ENCODE measurements at regions not wholly inside any gene's neighbourhood (a gene's known extent, or its start where the extent isn't known, plus 50 kb on each side); places are given as distances from the start of the nearest gene placed in this dataset.
"Not testable (repeated sequence)": the region's sequence is repeated elsewhere in the genome, so short reads cannot be mapped to it uniquely, and the experiment has no call there.

DNA sequence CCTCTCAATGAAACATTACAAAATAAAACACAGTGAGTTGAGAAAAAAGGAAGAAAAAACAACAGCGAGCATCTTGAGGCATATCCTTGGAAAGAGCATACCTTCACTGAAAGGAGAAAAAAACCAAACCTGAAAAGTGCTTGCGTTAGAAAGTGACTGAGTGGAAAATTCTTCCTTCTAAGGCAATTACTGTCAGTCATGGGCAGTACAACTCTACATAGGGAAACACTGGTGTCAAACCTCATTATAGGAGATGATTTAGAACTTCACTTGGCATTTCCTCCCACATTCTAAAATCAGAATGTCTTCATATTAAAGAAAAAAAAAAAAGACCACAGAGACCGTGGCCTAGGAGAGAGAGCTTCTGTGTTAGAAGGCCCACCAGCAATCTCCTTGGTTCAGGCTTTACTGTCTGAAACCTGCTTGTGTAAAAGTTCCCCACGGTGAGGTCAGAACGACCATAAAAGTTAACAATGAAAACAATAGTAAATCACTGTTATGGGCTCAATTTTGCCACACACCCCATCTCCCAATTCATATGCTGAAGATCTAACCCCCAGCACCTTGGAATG, 91.1 kb upstream of the CRY1 start:
- H3K4me1 Mint-ChIP-seq (ENCODE audit: low read depth) = no peaks in the 10 kb centered on the region
- H3K4me3 Mint-ChIP-seq (ENCODE audit: low read depth) = no peak overlapping the region
- H3K9me3 Mint-ChIP-seq = no peaks in the 10 kb centered on the region
- no peak for DNase-seq (ENCODE audit: low spot score)
- no peak overlapping the region for H3K27ac Mint-ChIP-seq
- peaks cover 18% of the 10 kb centered on the region for H3K27me3 Mint-ChIP-seq (ENCODE audit: low read depth)
- H3K36me3 Mint-ChIP-seq (ENCODE audit: low read depth) = no peaks in the 10 kb centered on the region
- intact Hi-C loops (cut with micrococcal nuclease) = no loop called here

DNA sequence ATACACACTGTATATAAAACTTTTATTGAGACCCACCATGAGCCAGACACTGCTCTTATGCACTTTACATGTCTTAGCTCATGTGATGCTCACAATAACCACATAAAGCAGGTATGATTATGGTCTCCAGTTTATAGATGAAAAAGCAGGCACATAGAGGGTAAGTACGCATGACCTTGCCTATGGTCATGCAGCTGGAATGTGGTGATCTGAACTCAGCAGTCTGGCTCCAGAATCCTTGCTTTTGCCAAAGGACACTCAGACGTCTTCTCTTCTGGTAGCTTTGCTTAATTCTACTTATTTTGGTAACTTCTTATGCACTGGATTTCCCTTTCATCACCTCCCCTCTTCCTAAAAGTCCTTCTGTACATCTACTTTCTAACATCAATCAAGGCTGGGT, 103.3 kb upstream of the CRY1 start:
- intact Hi-C loops (cut with micrococcal nuclease) = no loop called here
- no peak for DNase-seq (ENCODE audit: low spot score)
- Mint-ChIP-seq H3K36me3 (ENCODE audit: low read depth) (no peaks in the 10 kb centered on the region), H3K27ac (no peak overlapping the region), H3K4me1 (ENCODE audit: low read depth) (peaks cover 3% of the 10 kb centered on the region), H3K9me3 (no peaks in the 10 kb centered on the region), H3K27me3 (ENCODE audit: low read depth) (peaks cover 13% of the 10 kb centered on the region), H3K4me3 (ENCODE audit: low read depth) (no peak overlapping the region)

DNA sequence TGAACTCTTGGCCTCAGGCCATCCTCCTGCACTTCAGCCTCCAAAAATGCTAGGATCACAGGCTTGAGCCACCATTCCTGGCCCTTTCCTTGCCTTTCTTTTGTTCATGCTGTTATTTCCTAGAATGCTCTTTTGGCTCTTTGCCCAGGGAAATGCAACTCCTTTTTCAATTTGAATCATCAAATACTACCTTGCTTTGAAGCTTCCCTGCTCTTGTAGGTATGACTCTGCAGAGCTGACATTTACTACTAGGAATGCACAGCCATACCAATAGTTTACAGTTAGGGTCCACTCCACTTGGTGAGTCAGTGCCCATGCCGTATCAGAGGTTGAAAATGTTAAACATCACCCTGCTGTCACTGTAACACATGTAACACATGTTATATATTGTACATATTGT, 107.0 kb upstream of the CRY1 start:
- no peaks in the 10 kb centered on the region for H3K9me3 Mint-ChIP-seq
- no peak overlapping the region for H3K27ac Mint-ChIP-seq
- peaks cover 10% of the 10 kb centered on the region for H3K27me3 Mint-ChIP-seq (ENCODE audit: low read depth)
- no peaks in the 10 kb centered on the region for H3K36me3 Mint-ChIP-seq (ENCODE audit: low read depth)
- DNase-seq (ENCODE audit: low spot score) = no peak
- no peak overlapping the region for H3K4me3 Mint-ChIP-seq (ENCODE audit: low read depth)
- intact Hi-C loops (cut with micrococcal nuclease) = no loop called here
- peaks cover 3% of the 10 kb centered on the region for H3K4me1 Mint-ChIP-seq (ENCODE audit: low read depth)

DNA sequence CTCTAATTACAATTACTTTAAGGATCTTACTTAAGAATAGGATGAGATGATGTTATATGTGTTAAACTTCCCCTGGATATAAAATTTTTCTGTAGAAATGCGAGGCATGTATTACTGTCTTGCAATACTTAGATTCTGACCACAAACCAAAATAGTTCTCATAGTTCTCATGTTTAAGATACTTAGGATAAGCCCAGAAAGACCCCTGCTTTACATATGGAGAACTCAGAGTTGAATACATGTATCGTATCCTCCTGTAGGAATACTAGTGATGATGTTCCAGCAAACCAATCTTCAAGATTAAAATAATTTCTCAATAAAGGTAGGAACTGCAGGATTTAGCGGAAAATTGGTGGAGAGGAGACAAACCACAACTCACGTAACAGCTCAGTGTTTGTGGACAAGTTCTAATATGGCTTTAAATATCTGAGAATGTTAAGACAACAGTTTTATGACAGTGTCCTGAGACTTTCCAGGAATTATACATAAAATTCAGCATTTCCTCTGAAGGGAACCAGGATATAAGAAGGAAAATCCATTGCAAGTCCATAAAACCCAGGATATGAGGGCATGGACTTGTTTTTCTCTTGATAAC, 114.7 kb upstream of the CRY1 start:
- no peaks in the 10 kb centered on the region for H3K36me3 Mint-ChIP-seq (ENCODE audit: low read depth)
- peaks cover 13% of the 10 kb centered on the region for H3K27me3 Mint-ChIP-seq (ENCODE audit: low read depth)
- H3K4me1 Mint-ChIP-seq (ENCODE audit: low read depth) = no peaks in the 10 kb centered on the region

DNA sequence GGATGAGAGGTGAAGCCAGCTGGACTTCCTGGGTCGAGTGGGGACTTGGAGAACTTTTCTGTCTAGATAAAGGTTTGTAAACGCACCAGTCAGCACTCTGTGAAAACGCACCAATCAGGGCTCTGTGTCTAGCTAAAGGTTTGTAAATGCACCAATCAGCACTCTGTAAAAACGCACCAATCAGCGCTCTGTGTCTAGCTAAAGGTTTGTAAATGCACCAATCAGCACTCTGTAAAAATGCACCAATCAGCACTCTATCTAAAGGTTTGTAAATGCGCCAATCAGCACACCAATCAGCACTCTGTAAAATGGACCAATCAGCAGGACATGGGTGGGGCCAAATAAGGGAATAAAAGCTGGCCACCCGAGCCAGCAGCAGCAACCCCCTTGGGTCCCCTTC, 116.4 kb upstream of the CRY1 start:
- DNase-seq (ENCODE audit: low spot score); H3K9me3 Mint-ChIP-seq; H3K4me1 Mint-ChIP-seq (ENCODE audit: low read depth); H3K27ac Mint-ChIP-seq; intact Hi-C loops (cut with micrococcal nuclease); H3K4me3 Mint-ChIP-seq (ENCODE audit: low read depth); H3K36me3 Mint-ChIP-seq (ENCODE audit: low read depth): not testable (repeated sequence)
- H3K27me3 Mint-ChIP-seq (ENCODE audit: low read depth) = peaks cover 13% of the 10 kb centered on the region

More for the DNA sequence above, 114.7 kb upstream of the CRY1 start:
- no peak for DNase-seq (ENCODE audit: low spot score)
- Mint-ChIP-seq H3K27ac (no peak overlapping the region), H3K9me3 (no peaks in the 10 kb centered on the region), H3K4me3 (ENCODE audit: low read depth) (no peak overlapping the region)
- intact Hi-C loops (cut with micrococcal nuclease) = no loop called here

DNA sequence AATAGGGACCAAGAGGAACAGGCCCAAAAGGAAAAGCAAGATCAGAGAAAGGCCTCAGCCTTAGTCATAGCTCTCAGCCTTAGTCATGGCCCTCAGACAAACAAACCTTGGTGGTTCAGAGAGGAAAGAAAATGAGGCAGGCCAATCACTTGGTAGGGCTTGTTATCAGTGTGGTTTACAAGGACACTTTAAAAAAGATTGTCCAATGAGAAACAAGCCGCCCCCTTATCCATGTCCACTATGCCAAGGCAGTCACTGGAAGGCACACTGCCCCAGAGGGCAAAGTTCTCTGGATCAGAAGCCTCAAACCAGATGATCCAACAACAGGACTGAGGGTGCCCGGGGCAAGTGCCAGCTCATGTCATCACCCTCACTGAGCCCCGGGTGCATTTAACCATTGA, 121.0 kb upstream of the CRY1 start:
- H3K4me3 Mint-ChIP-seq (ENCODE audit: low read depth); H3K27ac Mint-ChIP-seq; H3K36me3 Mint-ChIP-seq (ENCODE audit: low read depth); H3K4me1 Mint-ChIP-seq (ENCODE audit: low read depth); intact Hi-C loops (cut with micrococcal nuclease); DNase-seq (ENCODE audit: low spot score); H3K9me3 Mint-ChIP-seq; H3K27me3 Mint-ChIP-seq (ENCODE audit: low read depth): not testable (repeated sequence)

DNA sequence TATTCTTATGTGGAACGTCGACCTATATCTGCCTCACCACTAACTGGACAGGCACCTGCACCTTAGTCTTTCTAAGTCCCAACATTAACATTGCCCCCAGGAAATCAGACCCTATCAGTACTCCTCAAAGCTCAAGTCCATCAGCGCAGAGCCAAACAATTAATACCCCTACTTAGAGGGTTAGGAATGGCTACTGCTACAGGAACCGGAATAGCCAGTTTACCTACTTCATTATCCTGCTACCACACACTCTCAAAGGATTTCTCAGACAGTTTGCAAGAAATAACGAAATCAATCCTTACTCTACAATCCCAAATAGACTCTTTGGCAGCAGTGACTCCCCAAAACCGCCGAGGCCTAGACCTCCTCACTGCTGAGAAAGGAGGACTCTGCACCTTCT, 123.1 kb upstream of the CRY1 start:
- DNase-seq (ENCODE audit: low spot score); intact Hi-C loops (cut with micrococcal nuclease); H3K27me3 Mint-ChIP-seq (ENCODE audit: low read depth); H3K4me1 Mint-ChIP-seq (ENCODE audit: low read depth); H3K9me3 Mint-ChIP-seq; H3K36me3 Mint-ChIP-seq (ENCODE audit: low read depth); H3K4me3 Mint-ChIP-seq (ENCODE audit: low read depth); H3K27ac Mint-ChIP-seq: not testable (repeated sequence)

DNA sequence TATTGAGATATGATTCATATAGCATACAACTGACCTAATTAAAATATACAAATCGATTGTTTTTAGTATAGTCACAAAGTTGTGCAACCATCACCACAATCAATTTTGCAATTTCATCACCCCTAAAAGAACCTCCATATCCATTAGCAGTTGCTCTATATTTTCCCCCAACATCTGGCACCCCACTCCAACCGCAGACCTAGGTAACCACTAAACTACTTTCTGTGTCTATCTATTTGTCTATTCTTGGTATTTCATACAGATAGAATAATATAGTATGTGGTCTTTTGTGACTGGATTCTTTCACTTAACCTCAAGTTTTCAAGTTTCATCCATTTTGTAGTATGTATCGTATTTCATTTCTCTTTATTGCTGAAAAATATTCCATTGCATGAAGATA, 126.0 kb upstream of the CRY1 start:
- H3K27me3 Mint-ChIP-seq (ENCODE audit: low read depth) = peaks cover 27% of the 10 kb centered on the region
- peaks cover 3% of the 10 kb centered on the region for H3K4me1 Mint-ChIP-seq (ENCODE audit: low read depth)
- H3K36me3 Mint-ChIP-seq (ENCODE audit: low read depth) = no peaks in the 10 kb centered on the region
- H3K9me3 Mint-ChIP-seq = no peaks in the 10 kb centered on the region
- no peak for DNase-seq (ENCODE audit: low spot score)
- intact Hi-C loops (cut with micrococcal nuclease) = no loop called here
- H3K4me3 Mint-ChIP-seq (ENCODE audit: low read depth) = no peak overlapping the region
- no peak overlapping the region for H3K27ac Mint-ChIP-seq

DNA sequence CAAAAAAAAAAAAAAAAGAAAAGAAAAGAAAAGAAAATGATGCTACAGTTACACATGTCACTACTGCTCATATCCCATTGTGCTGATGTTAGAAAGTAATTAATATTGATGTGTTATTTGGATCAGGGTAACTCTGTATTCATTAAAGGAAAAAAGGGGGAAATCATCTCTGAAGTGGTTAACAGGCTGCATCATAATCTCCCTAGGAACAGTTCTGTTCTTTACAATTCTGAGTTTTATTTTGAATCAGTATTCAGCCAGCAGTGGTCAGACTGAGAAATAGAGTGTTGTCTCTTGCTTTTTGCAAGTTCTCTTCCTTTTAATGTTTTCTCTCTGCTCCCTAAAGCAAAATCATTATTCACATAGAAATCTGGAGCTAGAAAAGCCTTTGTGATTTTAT, 128.6 kb upstream of the CRY1 start:
- Mint-ChIP-seq H3K36me3 (ENCODE audit: low read depth) (no peaks in the 10 kb centered on the region), H3K9me3 (no peaks in the 10 kb centered on the region), H3K4me3 (ENCODE audit: low read depth) (no peak overlapping the region), H3K27ac (no peak overlapping the region), H3K4me1 (ENCODE audit: low read depth) (peaks cover 3% of the 10 kb centered on the region), H3K27me3 (ENCODE audit: low read depth) (peaks cover 32% of the 10 kb centered on the region)
- intact Hi-C loops (cut with micrococcal nuclease) = no loop called here
- no peak for DNase-seq (ENCODE audit: low spot score)

DNA sequence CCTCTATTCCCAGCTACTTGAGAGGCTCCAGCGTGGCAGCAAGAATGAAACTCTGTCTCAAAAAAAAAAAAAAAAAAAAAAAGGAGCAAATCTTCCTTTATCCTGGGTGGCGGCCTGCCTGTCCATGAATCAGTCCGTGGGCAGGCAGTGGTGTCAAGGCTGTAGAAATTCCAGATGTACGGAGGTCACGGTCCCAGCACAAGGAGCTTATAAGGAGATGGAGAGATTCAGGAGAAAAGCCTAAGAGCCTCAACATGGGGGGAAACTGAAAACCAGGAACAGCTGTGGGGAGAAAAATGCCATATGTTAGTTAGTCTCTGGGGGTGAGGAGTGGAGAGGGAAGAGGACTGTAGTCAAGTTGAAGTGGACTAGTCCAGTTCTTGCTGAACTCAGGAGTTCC, 130.5 kb upstream of the CRY1 start:
- Mint-ChIP-seq H3K27me3 (ENCODE audit: low read depth) (peaks cover 39% of the 10 kb centered on the region), H3K4me1 (ENCODE audit: low read depth) (peaks cover 3% of the 10 kb centered on the region), H3K36me3 (ENCODE audit: low read depth) (no peaks in the 10 kb centered on the region), H3K9me3 (no peaks in the 10 kb centered on the region), H3K27ac (no peak overlapping the region), H3K4me3 (ENCODE audit: low read depth) (no peak overlapping the region)
- intact Hi-C loops (cut with micrococcal nuclease) = no loop called here
- DNase-seq (ENCODE audit: low spot score) = no peak

DNA sequence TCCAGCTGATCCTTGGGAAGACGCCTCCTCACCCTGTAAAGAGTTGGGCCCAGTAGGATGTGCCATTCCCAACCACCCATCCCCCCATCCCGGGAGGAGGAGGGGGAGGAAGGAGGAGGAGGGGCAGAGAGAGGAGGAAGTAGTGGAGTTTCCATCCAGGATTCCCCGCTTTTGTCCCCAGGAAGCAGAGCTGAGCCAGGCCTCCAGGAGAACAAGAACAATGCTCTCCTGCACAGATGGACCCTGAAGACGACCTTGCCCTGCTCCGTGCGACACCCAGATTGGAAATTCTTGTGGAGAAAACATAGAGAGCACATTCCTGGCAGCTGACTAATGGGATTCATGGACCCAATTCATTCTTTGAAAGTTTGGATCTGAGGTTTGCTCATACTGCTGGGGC, 132.3 kb upstream of the CRY1 start:
- Mint-ChIP-seq H3K36me3 (ENCODE audit: low read depth) (no peaks in the 10 kb centered on the region), H3K27me3 (ENCODE audit: low read depth) (peaks cover 43% of the 10 kb centered on the region), H3K4me3 (ENCODE audit: low read depth) (no peak overlapping the region), H3K4me1 (ENCODE audit: low read depth) (peaks cover 3% of the 10 kb centered on the region), H3K27ac (no peak overlapping the region), H3K9me3 (no peaks in the 10 kb centered on the region)
- intact Hi-C loops (cut with micrococcal nuclease) = no loop called here
- DNase-seq (ENCODE audit: low spot score) = no peak

DNA sequence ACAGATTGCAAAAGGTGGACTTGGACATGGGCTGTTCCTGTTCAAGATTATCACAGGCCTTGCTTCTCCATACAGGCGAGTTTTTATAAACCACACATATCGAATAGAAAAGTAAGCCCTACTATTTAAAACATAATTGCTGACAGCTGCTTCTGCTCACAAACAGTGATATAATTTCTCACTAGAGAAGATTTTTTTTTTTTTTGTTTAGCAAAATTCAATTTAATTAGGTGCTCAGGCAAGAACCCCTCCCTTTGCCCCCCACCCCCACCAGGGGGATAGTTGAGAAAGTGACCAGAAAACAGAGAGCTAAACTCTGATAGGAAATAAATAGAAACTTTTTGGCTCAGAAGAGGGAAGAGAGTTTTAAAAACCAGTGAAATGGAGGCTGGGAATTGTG, 132.8 kb upstream of the CRY1 start:
- intact Hi-C loops (cut with micrococcal nuclease) = no loop called here
- no peaks in the 10 kb centered on the region for H3K36me3 Mint-ChIP-seq (ENCODE audit: low read depth)
- no peaks in the 10 kb centered on the region for H3K9me3 Mint-ChIP-seq
- H3K4me3 Mint-ChIP-seq (ENCODE audit: low read depth) = no peak overlapping the region
- peaks cover 3% of the 10 kb centered on the region for H3K4me1 Mint-ChIP-seq (ENCODE audit: low read depth)
- peaks cover 40% of the 10 kb centered on the region for H3K27me3 Mint-ChIP-seq (ENCODE audit: low read depth)
- H3K27ac Mint-ChIP-seq = no peak overlapping the region
- no peak for DNase-seq (ENCODE audit: low spot score)

DNA sequence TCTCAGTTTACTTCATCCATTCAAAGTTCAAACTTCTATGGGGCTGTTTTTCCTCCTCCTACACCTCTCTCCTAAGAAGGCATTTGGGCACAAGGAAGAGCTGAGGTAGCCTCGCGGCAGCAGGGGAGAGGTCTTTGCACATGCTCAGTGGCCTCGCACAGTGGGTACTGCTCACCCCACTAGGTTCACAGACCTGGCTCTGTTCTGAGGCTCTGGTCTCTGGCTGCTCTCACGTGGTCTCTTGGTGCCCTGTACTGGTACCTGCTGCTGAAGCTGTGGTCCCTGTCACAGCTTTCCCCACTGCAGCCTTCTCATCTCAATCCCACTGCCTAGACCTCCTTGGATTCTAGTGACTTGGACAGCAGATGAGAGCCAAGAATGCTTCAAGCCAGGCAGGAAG, 134.7 kb upstream of the CRY1 start:
- DNase-seq (ENCODE audit: low spot score) = no peak
- intact Hi-C loops (cut with micrococcal nuclease) = no loop called here
- H3K27ac Mint-ChIP-seq = no peak overlapping the region
- H3K36me3 Mint-ChIP-seq (ENCODE audit: low read depth) = no peaks in the 10 kb centered on the region
- H3K9me3 Mint-ChIP-seq = no peaks in the 10 kb centered on the region
- peaks cover 28% of the 10 kb centered on the region for H3K27me3 Mint-ChIP-seq (ENCODE audit: low read depth)
- no peak overlapping the region for H3K4me3 Mint-ChIP-seq (ENCODE audit: low read depth)
- H3K4me1 Mint-ChIP-seq (ENCODE audit: low read depth) = no peaks in the 10 kb centered on the region

DNA sequence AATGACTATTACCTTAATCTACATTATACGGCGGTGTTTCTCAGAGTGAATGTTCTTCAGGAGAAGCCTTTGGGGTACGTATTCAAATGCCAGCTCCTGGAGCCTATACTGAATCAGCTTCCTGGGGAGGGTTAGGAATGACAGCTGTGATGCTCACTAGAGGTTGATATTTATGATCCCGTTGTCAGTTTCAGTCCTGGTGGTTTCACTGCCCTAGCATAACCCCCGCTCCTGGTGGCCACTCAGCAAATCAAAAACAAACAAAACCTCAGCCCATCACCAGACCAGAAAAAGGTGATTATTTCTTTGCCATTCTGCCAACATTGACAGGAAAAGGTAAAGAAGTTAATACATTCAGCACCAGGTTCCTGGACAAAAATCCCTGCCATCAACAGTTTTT, 136.5 kb upstream of the CRY1 start:
- Mint-ChIP-seq H3K36me3 (ENCODE audit: low read depth) (no peaks in the 10 kb centered on the region), H3K4me3 (ENCODE audit: low read depth) (no peak overlapping the region), H3K27ac (no peak overlapping the region), H3K4me1 (ENCODE audit: low read depth) (no peaks in the 10 kb centered on the region), H3K27me3 (ENCODE audit: low read depth) (peaks cover 20% of the 10 kb centered on the region), H3K9me3 (no peaks in the 10 kb centered on the region)
- no peak for DNase-seq (ENCODE audit: low spot score)
- intact Hi-C loops (cut with micrococcal nuclease) = no loop called here

Measured in activated T-helper 2 cell treated with anti-CD3 and anti-CD28 coated beads, Interferon-gamma antibody, Interleukin-2, Interleukin-4, amounts not matched to agents 10 μg/mL and 5 μg/mL and 100 μg/mL, durations not matched to agents 14 hours and 24 hours and 36 hours (primary cell).